C4-2B (cell line): ENCODE measurements at regions not wholly inside any gene's neighbourhood (a gene's known extent, or its start where the extent isn't known, plus 50 kb on each side); places are given as distances from the start of the nearest gene placed in this dataset.

Experiments used
- ZFX ChIP-seq: fragments of 450-650 bp; IDR thresholded peaks from 2 replicates; pipeline ENCODE4 v1.6.1; 2017
- TF ChIP-seq, protein P1 (sequence below): fragments of 450-650 bp; conservative IDR thresholded peaks from 2 replicates; pipeline ENCODE4 v1.5.1; 2017; ENCODE audit warnings: mild to moderate bottlenecking

GRCh38 chr7:149561072-149561471 is 63.5 kb upstream of the ZNF746 start:
- TF ChIP-seq, protein P1, sequence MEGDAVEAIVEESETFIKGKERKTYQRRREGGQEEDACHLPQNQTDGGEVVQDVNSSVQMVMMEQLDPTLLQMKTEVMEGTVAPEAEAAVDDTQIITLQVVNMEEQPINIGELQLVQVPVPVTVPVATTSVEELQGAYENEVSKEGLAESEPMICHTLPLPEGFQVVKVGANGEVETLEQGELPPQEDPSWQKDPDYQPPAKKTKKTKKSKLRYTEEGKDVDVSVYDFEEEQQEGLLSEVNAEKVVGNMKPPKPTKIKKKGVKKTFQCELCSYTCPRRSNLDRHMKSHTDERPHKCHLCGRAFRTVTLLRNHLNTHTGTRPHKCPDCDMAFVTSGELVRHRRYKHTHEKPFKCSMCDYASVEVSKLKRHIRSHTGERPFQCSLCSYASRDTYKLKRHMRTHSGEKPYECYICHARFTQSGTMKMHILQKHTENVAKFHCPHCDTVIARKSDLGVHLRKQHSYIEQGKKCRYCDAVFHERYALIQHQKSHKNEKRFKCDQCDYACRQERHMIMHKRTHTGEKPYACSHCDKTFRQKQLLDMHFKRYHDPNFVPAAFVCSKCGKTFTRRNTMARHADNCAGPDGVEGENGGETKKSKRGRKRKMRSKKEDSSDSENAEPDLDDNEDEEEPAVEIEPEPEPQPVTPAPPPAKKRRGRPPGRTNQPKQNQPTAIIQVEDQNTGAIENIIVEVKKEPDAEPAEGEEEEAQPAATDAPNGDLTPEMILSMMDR = no peak
- no peak for TF ChIP-seq ZFX
